Omental fat pad (tissue), 3 donors: ENCODE measurements at regions not wholly inside any gene's neighbourhood (a gene's known extent, or its start where the extent isn't known, plus 50 kb on each side); places are given as distances from the start of the nearest gene placed in this dataset.

Source experiments
- ATAC-seq: fragments of 150-250 bp; one replicate; pipeline ENCODE4 v1.9.1; 2016; ENCODE audit warnings: mild to moderate bottlenecking, moderate library complexity; ENCODE audit not compliant: low FRiP score
- DNase-seq: peaks from one replicate; pipeline ENCODE4 v3.0.0-alpha.2; 2019; ENCODE audit warnings: low spot score
- TF ChIP-seq, protein P1 (sequence below), 3 donors: fragments of 450-650 bp; IDR thresholded peaks; one replicate each; pipeline ENCODE4 v1.5.1; 2016 to 2017; ENCODE audit warnings: antibody characterized with exemption in 3 of 3, mild to moderate bottlenecking in 3 of 3, moderate library complexity in 2 of 3

- TF ChIP-seq, protein P1, sequence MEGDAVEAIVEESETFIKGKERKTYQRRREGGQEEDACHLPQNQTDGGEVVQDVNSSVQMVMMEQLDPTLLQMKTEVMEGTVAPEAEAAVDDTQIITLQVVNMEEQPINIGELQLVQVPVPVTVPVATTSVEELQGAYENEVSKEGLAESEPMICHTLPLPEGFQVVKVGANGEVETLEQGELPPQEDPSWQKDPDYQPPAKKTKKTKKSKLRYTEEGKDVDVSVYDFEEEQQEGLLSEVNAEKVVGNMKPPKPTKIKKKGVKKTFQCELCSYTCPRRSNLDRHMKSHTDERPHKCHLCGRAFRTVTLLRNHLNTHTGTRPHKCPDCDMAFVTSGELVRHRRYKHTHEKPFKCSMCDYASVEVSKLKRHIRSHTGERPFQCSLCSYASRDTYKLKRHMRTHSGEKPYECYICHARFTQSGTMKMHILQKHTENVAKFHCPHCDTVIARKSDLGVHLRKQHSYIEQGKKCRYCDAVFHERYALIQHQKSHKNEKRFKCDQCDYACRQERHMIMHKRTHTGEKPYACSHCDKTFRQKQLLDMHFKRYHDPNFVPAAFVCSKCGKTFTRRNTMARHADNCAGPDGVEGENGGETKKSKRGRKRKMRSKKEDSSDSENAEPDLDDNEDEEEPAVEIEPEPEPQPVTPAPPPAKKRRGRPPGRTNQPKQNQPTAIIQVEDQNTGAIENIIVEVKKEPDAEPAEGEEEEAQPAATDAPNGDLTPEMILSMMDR (IDR thresholded peaks at IDR 0.05), result no peak
- ATAC-seq (no peak), DNase-seq (no peak)
These were observed 992.7 kb downstream of the TMEM182 start for GRCh38 chr2:103754530-103754929.

DNA sequence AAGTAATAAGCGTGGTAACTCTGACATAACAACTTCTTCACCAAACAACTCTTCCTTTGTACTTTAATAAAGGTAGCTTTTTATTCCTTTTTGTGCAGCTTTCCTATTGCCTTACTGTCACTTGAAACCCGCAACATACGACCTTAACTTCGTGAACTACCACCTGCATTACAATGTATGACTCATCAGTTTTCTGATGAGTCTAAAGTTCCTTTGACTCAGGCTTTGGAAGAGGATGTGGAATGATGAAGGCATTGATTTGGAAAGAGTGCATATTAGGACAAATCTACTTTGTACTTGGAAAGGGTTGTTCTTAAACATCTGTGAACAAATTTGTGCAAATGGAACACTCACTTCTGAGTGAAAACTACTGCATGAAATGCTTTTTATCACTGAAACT is 1012.1 kb downstream of the TMEM182 start:
- TF ChIP-seq, protein P1 (IDR thresholded peaks at IDR 0.05), result no peak
- DNase-seq, result no peak
- no peak for ATAC-seq

DNA sequence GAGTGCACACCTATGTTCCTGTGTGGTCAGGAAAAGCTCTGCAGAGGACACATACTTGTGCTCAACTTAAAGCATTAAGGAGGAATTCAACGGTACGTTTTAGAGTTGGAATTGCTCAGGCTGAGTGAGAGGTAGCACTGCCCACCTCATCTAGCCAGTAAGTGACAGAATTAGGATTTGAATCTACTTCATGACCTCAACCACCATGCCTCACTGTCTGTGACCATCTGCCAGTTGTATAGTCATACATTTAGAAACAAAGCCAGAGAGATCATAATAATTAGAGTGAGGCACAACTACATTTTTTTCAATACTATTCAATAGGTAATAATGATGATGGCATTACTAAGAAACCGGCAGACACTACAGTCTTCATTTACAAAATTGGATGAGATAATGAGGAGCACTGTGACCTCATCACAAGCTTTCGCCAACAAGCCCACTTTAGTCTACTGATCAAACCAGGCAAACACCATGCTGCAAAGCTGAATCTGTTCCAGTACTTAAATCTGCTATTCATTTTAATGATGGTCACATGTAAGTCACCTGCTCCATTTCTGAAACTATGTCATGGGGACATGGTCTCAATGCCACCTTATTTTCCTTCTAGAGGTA is 1018.4 kb downstream of the TMEM182 start:
- no peak for ATAC-seq
- DNase-seq, result no peak
- TF ChIP-seq, protein P1 (IDR thresholded peaks at IDR 0.05), result no peak

- ATAC-seq, result no peak
- TF ChIP-seq, protein P1 (IDR thresholded peaks at IDR 0.05), result no peak
- no peak for DNase-seq
These were observed 1019.5 kb downstream of the TMEM182 start for GRCh38 chr2:103781313-103781712.

DNA sequence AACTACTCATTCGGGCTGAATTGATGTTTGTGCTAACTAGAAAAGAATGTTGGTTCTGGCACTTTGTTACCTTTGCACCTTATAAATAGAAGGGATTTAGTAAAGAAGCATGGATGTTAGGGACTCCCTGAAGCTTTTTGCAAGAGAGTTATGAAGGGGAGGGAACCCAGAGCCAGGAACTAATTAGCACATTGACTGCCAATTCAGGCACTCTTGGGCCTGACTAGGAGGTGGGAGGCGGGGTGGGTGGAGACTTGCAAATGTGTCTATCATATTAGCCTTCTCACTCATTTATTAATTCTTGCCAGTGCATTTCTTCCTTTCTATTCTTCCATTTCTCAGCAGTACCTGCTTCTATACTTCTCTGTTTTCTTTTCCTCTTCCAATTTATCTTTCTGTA is 1022.4 kb downstream of the TMEM182 start:
- TF ChIP-seq, protein P1 (IDR thresholded peaks at IDR 0.05), result no peak
- DNase-seq (no peak), ATAC-seq (no peak)

DNA sequence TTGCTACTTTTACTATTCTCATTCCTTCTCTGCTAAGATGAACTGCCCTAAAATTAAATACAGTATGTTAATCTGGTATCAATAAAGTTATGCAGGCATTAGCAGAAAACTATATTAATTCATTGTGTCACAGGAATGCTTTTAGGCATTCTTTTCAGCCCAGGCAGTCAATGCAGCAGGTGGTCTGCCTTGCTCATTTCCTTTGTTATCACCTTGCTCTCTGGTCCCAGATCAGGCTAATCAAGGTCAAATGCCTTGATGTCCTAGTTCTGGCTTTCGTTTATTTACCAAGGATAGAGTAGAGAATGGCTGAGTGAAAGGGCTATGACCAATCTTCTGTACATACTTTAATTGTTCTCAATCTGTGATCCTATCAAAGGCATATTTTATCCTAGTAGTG is 1023.6 kb downstream of the TMEM182 start:
- DNase-seq (no peak), ATAC-seq (no peak)
- TF ChIP-seq, protein P1 (IDR thresholded peaks at IDR 0.05), result no peak

DNA sequence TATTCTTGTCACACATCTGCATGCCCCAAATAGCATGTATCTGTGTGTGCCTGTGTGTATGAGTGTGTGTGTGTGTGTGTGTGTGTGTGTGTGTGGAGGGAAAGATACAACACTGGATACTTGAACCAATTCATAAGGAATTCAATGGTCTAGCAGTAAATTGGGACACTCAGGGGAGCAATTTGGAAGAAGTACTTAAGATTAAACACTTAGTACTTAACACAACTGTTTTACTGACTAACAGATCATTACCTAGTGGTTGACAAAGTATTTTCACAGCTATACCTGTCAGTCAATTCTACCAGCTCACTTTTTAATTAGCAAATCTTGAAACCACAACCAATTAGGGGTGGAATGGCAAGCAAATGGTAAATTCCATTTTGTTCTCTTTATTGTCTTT is 1024.1 kb downstream of the TMEM182 start:
- no peak for ATAC-seq
- TF ChIP-seq, protein P1 (IDR thresholded peaks at IDR 0.05), result no peak
- no peak for DNase-seq
